NB4 (cell line): ENCODE measurements at regions not wholly inside any gene's neighbourhood (a gene's known extent, or its start where the extent isn't known, plus 50 kb on each side); places are given as distances from the start of the nearest gene placed in this dataset.

Experiments
- DNase-seq: peaks from one replicate; pipeline ENCODE4 v3.0.0; 2010; ENCODE audit warnings: low read depth
- H3K4me3 ChIP-seq: one replicate; pipeline ENCODE4 v1.5.1; 2011; ENCODE audit warnings: mild to moderate bottlenecking, low read depth, low read length, moderate library complexity
- CTCF ChIP-seq: IDR thresholded peaks from one replicate; pipeline ENCODE4 v1.5.1; 2012; ENCODE audit warnings: low read depth, low read length
- MAX ChIP-seq: IDR thresholded peaks from 2 replicates; pipeline ENCODE4 v1.6.1; 2011; ENCODE audit warnings: low read depth, low read length
- MYC ChIP-seq: IDR thresholded peaks from 2 replicates; pipeline ENCODE4 v1.6.1; 2011; ENCODE audit warnings: low read depth, low read length
- POLR2A ChIP-seq: IDR thresholded peaks from 2 replicates; pipeline ENCODE4 v1.6.1; 2011; ENCODE audit warnings: mild to moderate bottlenecking; ENCODE audit not compliant: insufficient read length; ENCODE audit errors: extremely low read depth

GRCh38 chr11:69371731-69372588, 78.0 kb downstream of the MYEOV start:
- no peak for DNase-seq
- TF ChIP-seq MAX (no peak), POLR2A (no peak), CTCF (no peak), MYC (no peak)
- H3K4me3 ChIP-seq = no peak overlapping the region

- TF ChIP-seq MYC (no peak), CTCF (no peak)
- DNase-seq = no peak
- no peak overlapping the region for H3K4me3 ChIP-seq
Observed at GRCh38 chr11:69372589-69373250, 78.8 kb downstream of the MYEOV start.

GRCh38 chr11:69373251-69373635, 79.3 kb downstream of the MYEOV start:
- no peak for DNase-seq
- TF ChIP-seq MAX (no peak), CTCF (no peak), MYC (no peak)
- no peak overlapping the region for H3K4me3 ChIP-seq

GRCh38 chr11:69374110-69374945, 80.4 kb downstream of the MYEOV start:
- TF ChIP-seq CTCF (no peak), MYC (no peak), MAX (no peak)
- no peak overlapping the region for H3K4me3 ChIP-seq
- no peak for DNase-seq

GRCh38 chr11:69374946-69375310, 81.0 kb downstream of the MYEOV start:
- no peak overlapping the region for H3K4me3 ChIP-seq
- no peak for DNase-seq
- TF ChIP-seq MYC (no peak), CTCF (no peak), POLR2A (no peak), MAX (no peak)
